Activated naive CD4-positive, alpha-beta T cell treated with anti-CD3 and anti-CD28 coated beads, Interleukin-2, amount 10 ng/mL, durations not matched to agents 7 days and 5 days (primary cell): ENCODE measurements at regions not wholly inside any gene's neighbourhood (a gene's known extent, or its start where the extent isn't known, plus 50 kb on each side); places are given as distances from the start of the nearest gene placed in this dataset.

Experiments used
- CTCF ChIA-PET: fragments of 350-600 bp; sonication (Branson Sonifier 250); formaldehyde crosslinking; loops from one replicate; lab custom pipeline; 2021; ENCODE audit warnings: antibody characterized with exemption; lab: Charles Lee
- DNase-seq: peaks from one replicate; pipeline ENCODE4 v3.0.0-alpha.2; 2020
- H3K27ac Mint-ChIP-seq: one replicate; pipeline ENCODE4 v1.8.0; 2021; ENCODE audit warnings: mild to moderate bottlenecking, moderate library complexity, mixed read lengths
- H3K27me3 Mint-ChIP-seq: one replicate; pipeline ENCODE4 v1.8.0; 2021; ENCODE audit warnings: mild to moderate bottlenecking, mixed read lengths
- H3K36me3 Mint-ChIP-seq: one replicate; pipeline ENCODE4 v1.8.0; 2021; ENCODE audit warnings: mixed read lengths
- H3K4me1 Mint-ChIP-seq: one replicate; pipeline ENCODE4 v1.8.0; 2021; ENCODE audit warnings: mixed read lengths
- H3K4me3 Mint-ChIP-seq: one replicate; pipeline ENCODE4 v1.8.0; 2021; ENCODE audit warnings: mild to moderate bottlenecking, moderate library complexity, mixed read lengths
- H3K9me3 Mint-ChIP-seq: one replicate; pipeline ENCODE4 v1.8.0; 2021; ENCODE audit warnings: mixed read lengths

- Mint-ChIP-seq H3K27ac (no peak overlapping the region), H3K4me3 (no peak overlapping the region), H3K27me3 (no peaks in the 10 kb centered on the region), H3K9me3 (no peaks in the 10 kb centered on the region), H3K36me3 (no peaks in the 10 kb centered on the region), H3K4me1 (no peaks in the 10 kb centered on the region)
- no peak for DNase-seq
- CTCF ChIA-PET = no interaction called here
Observed at GRCh38 chr12:87818441-87818840, 210.8 kb downstream of the C12orf50 start.

DNA sequence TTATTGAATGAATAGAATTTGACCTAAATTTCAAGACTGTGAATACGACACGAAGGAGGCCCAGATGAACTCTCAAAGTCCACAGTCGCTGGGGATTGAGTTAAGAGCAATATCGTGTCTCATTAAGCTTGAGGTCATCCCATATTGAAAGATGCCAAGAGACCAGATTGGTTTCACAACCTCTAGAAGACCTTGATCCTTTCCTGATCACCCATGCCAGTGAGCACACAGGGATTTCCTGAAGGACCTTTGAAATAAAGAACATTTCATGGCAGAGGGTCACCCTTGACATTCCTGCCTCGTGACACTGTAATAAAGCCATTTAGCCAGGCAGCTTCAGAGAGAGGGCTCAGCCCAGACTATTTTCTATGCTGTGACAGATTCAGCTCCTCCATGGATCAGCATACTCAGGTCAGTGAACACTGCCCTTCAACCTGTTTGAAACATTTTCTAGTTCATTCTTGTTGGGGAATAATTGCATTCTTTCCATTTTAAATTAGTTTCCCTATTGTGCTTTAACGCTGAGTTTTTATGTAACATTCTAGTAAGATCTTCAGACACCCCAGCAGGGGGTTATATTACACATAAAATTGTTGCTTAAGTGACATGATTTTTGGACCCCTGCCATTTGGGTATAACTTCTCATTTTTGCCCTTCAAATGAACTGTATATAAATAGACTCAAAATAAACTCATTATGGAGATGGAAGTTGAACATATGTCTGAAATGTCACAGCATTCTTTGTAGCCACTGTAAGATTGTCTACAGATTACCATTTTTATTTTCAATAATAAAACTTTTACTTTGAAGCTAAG, 213.2 kb downstream of the C12orf50 start:
- Mint-ChIP-seq H3K4me1 (no peaks in the 10 kb centered on the region), H3K36me3 (no peaks in the 10 kb centered on the region), H3K27ac (no peak overlapping the region), H3K9me3 (no peaks in the 10 kb centered on the region), H3K4me3 (no peak overlapping the region), H3K27me3 (no peaks in the 10 kb centered on the region)
- DNase-seq = no peak
- CTCF ChIA-PET = no interaction called here

GRCh38 chr12:87814625-87815024, 214.6 kb downstream of the C12orf50 start:
- no peak for DNase-seq
- CTCF ChIA-PET = no interaction called here
- no peaks in the 10 kb centered on the region for H3K27me3 Mint-ChIP-seq
- no peak overlapping the region for H3K27ac Mint-ChIP-seq
- no peak overlapping the region for H3K4me3 Mint-ChIP-seq
- H3K9me3 Mint-ChIP-seq = no peaks in the 10 kb centered on the region
- H3K36me3 Mint-ChIP-seq = no peaks in the 10 kb centered on the region
- no peaks in the 10 kb centered on the region for H3K4me1 Mint-ChIP-seq

DNA sequence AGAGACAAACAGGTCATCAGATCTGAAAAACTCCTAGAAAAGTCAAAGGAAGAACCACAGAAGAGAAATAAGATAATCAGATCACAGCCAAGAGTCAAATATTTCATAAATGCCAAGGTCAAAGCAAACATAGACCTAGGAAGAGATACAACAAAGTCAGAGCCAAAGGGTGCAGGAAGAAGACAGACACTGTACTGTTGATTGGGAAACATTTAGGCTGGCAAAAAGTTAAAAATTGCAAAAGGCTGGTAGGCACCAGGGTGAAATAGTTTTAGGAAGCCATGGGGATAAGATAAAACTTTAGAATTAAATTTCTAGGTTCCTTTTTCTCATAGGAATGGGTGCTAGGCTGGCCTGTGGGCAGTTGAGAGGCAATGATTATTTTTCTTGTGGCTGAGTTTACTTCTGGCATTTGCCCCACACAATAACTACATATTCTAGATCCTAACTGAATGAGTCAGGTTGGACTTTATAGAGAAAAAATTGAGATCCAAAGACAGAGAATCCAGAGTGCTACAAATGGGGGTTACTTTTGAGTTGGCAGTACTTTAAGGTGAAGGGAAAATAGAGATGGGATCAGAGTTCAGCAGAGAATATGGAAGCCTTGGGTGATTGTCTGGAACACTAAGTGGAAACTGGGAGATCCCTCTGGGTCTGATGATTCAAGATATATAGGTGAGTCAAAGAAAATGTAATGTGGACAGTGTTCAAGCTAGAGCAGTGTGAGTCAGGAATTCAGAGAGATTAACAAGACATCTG, 215.5 kb downstream of the C12orf50 start:
- CTCF ChIA-PET = no interaction called here
- H3K36me3 Mint-ChIP-seq = no peaks in the 10 kb centered on the region
- H3K4me3 Mint-ChIP-seq = no peak overlapping the region
- no peaks in the 10 kb centered on the region for H3K9me3 Mint-ChIP-seq
- H3K27me3 Mint-ChIP-seq = no peaks in the 10 kb centered on the region
- no peaks in the 10 kb centered on the region for H3K4me1 Mint-ChIP-seq
- no peak overlapping the region for H3K27ac Mint-ChIP-seq
- no peak for DNase-seq

DNA sequence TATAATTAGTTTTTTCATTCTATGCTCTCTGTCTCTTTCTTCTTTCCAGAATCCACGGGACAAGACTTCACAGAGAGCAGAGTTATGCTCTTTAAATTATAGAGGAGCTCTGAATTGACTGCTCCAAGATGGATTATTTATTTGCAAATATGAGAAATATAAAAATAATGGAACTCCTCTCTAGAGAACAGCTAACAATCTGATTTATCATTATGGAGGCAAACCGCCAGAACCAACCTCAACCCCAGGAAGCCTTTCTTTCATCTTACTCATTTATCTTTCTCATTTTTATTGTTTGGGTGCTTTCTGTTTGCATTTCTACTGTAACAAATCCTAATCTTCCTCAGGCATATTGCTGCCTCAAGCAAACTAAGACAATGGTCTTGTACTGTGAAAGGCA, 216.5 kb downstream of the C12orf50 start:
- Mint-ChIP-seq H3K4me1 (no peaks in the 10 kb centered on the region), H3K27ac (no peak overlapping the region), H3K9me3 (no peaks in the 10 kb centered on the region), H3K36me3 (no peaks in the 10 kb centered on the region), H3K4me3 (no peak overlapping the region), H3K27me3 (no peaks in the 10 kb centered on the region)
- CTCF ChIA-PET = no interaction called here
- DNase-seq = no peak

- H3K27ac Mint-ChIP-seq = no peak overlapping the region
- H3K9me3 Mint-ChIP-seq = no peaks in the 10 kb centered on the region
- no peaks in the 10 kb centered on the region for H3K36me3 Mint-ChIP-seq
- H3K4me3 Mint-ChIP-seq = no peak overlapping the region
- CTCF ChIA-PET = no interaction called here
- DNase-seq = no peak
- no peaks in the 10 kb centered on the region for H3K27me3 Mint-ChIP-seq
- no peaks in the 10 kb centered on the region for H3K4me1 Mint-ChIP-seq
Observed at GRCh38 chr12:87812030-87812429, 217.2 kb downstream of the C12orf50 start.

- Mint-ChIP-seq H3K4me3 (no peak overlapping the region), H3K4me1 (no peaks in the 10 kb centered on the region), H3K9me3 (no peaks in the 10 kb centered on the region), H3K27ac (no peak overlapping the region), H3K36me3 (no peaks in the 10 kb centered on the region), H3K27me3 (no peaks in the 10 kb centered on the region)
- CTCF ChIA-PET = no interaction called here
- no peak for DNase-seq
Observed at GRCh38 chr12:87809916-87810315, 219.3 kb downstream of the C12orf50 start.

DNA sequence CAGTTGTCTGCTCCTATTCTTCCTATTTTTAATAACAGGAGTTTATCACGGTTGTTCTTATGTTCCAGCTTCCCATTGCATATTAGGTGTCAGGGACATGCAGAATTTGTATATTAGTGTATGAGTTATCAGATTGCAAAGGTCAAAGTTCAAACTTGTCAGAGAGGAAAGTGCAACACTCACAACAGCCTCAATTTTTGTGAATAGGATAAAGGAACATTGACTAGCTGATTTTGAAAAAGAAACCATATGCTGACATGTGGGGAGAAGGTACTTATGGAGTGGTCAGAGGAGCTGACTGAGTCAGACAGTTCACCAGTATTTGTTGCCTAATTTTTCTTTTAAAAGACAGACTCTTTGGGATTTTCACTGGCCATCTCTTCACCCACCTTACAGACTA, 222.1 kb downstream of the C12orf50 start:
- H3K27me3 Mint-ChIP-seq = no peaks in the 10 kb centered on the region
- DNase-seq = no peak
- no peaks in the 10 kb centered on the region for H3K9me3 Mint-ChIP-seq
- CTCF ChIA-PET = no interaction called here
- H3K4me3 Mint-ChIP-seq = no peak overlapping the region
- no peaks in the 10 kb centered on the region for H3K4me1 Mint-ChIP-seq
- H3K27ac Mint-ChIP-seq = no peak overlapping the region
- H3K36me3 Mint-ChIP-seq = no peaks in the 10 kb centered on the region

GRCh38 chr12:87806310-87806709, 222.9 kb downstream of the C12orf50 start:
- CTCF ChIA-PET = no interaction called here
- no peaks in the 10 kb centered on the region for H3K27me3 Mint-ChIP-seq
- no peak for DNase-seq
- no peaks in the 10 kb centered on the region for H3K9me3 Mint-ChIP-seq
- H3K27ac Mint-ChIP-seq = no peak overlapping the region
- no peak overlapping the region for H3K4me3 Mint-ChIP-seq
- H3K4me1 Mint-ChIP-seq = no peaks in the 10 kb centered on the region
- no peaks in the 10 kb centered on the region for H3K36me3 Mint-ChIP-seq

- H3K27ac Mint-ChIP-seq = no peak overlapping the region
- no peak overlapping the region for H3K4me3 Mint-ChIP-seq
- no peaks in the 10 kb centered on the region for H3K9me3 Mint-ChIP-seq
- H3K4me1 Mint-ChIP-seq = no peaks in the 10 kb centered on the region
- CTCF ChIA-PET = no interaction called here
- no peak for DNase-seq
- no peaks in the 10 kb centered on the region for H3K27me3 Mint-ChIP-seq
- H3K36me3 Mint-ChIP-seq = no peaks in the 10 kb centered on the region
Observed at GRCh38 chr12:87804386-87804785, 224.8 kb downstream of the C12orf50 start.

- H3K27ac Mint-ChIP-seq = no peak overlapping the region
- CTCF ChIA-PET = no interaction called here
Observed at GRCh38 chr12:87802721-87803011, 226.5 kb downstream of the C12orf50 start.

DNA sequence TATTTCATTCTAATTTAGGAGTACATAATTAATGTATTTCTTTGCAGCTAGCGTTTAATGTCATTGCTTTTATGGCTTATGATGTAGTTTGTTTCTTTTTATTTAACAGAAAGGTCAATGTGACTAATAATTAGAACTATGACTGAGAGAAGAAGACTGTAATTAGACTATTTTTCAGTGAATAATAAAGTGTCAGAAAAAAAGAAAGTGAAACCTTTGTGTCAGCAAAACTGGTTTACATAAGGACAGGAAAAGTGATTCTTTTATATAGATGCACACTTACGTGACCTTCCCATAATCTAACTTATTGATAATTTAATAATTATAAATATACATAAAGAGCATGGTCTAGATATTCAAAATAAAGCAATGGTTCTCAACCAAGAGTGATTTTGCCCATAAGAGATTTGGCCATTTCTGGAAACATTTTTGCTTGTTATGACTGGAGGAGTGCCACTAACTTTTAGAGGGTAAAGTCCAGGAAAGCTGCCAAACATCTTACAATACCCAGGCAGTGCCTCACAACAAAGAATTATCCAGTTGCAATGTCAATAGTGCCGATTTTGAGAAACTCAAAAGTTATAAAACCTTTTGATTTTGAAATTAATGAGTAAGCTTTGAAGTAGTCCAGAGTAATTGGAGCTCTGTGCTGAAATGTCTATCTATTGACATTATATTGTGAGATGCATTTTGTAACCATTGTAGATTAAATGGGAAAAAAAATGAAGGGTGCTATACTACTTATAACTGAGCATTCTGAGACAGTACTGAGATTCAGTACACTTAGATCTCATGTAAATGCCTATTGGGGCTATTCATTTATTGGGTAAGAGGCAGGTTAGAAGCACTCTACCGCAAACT, 227.1 kb downstream of the C12orf50 start:
- Mint-ChIP-seq H3K36me3 (no peaks in the 10 kb centered on the region), H3K4me1 (no peaks in the 10 kb centered on the region), H3K4me3 (no peak overlapping the region)

More at GRCh38 chr12:87802721-87803011, 226.5 kb downstream of the C12orf50 start:
- Mint-ChIP-seq H3K36me3 (no peaks in the 10 kb centered on the region), H3K4me3 (no peak overlapping the region), H3K9me3 (no peaks in the 10 kb centered on the region), H3K27me3 (no peaks in the 10 kb centered on the region), H3K4me1 (no peaks in the 10 kb centered on the region)
- no peak for DNase-seq

GRCh38 chr12:87796961-87797516, 232.2 kb downstream of the C12orf50 start:
- CTCF ChIA-PET = no interaction called here
- no peak for DNase-seq
- no peaks in the 10 kb centered on the region for H3K4me1 Mint-ChIP-seq
- H3K36me3 Mint-ChIP-seq = no peaks in the 10 kb centered on the region
- no peak overlapping the region for H3K27ac Mint-ChIP-seq
- no peak overlapping the region for H3K4me3 Mint-ChIP-seq
- H3K27me3 Mint-ChIP-seq = no peaks in the 10 kb centered on the region
- H3K9me3 Mint-ChIP-seq = no peaks in the 10 kb centered on the region

More for the DNA sequence above, 227.1 kb downstream of the C12orf50 start:
- Mint-ChIP-seq H3K9me3 (no peaks in the 10 kb centered on the region), H3K27me3 (no peaks in the 10 kb centered on the region), H3K27ac (no peak overlapping the region)
- DNase-seq = no peak
- CTCF ChIA-PET = no interaction called here

- no peaks in the 10 kb centered on the region for H3K9me3 Mint-ChIP-seq
- no peaks in the 10 kb centered on the region for H3K27me3 Mint-ChIP-seq
- CTCF ChIA-PET = no interaction called here
Observed at GRCh38 chr12:87795555-87795954, 233.6 kb downstream of the C12orf50 start.

More at GRCh38 chr12:87795555-87795954, 233.6 kb downstream of the C12orf50 start:
- Mint-ChIP-seq H3K36me3 (no peaks in the 10 kb centered on the region), H3K4me3 (no peak overlapping the region), H3K4me1 (no peaks in the 10 kb centered on the region), H3K27ac (no peak overlapping the region)
- DNase-seq = no peak
